Esophagus squamous epithelium (tissue), 5 donors: ENCODE measurements at regions not wholly inside any gene's neighbourhood (a gene's known extent, or its start where the extent isn't known, plus 50 kb on each side); places are given as distances from the start of the nearest gene placed in this dataset.

Source experiments
- DNase-seq: peaks from one replicate; lab custom pipeline; 2025; lab: John Stamatoyannopoulos, UW
- H3K27ac ChIP-seq, 4 donors: fragments of 200-600 bp; sonication (generic); one replicate each; pipeline ENCODE4 v1.5.1; 2016 to 2019; ENCODE audit warnings: mild to moderate bottlenecking in 1 of 4
- H3K27me3 ChIP-seq, 4 donors: fragments of 200-600 bp; sonication (generic); 1 replicate in 3 of 4; 2 replicates in 1 of 4; pipeline versions ENCODE4 v1.5.1 to v1.6.0; 2017 to 2021; ENCODE audit warnings: antibody characterized with exemption in 1 of 4
- H3K36me3 ChIP-seq, 3 donors: fragments of 200-600 bp; sonication (generic); one replicate each; pipeline ENCODE4 v1.5.1; 2016 to 2019
- H3K4me1 ChIP-seq, 3 donors: fragments of 200-600 bp; sonication (generic); one replicate each; pipeline ENCODE4 v1.5.1; 2017 to 2019
- H3K4me3 ChIP-seq, 4 donors: fragments of 200-600 bp; sonication (generic); 1 replicate in 3 of 4; 2 replicates in 1 of 4; pipeline ENCODE4 v1.5.1; 2016 to 2019; ENCODE audit warnings: mild to moderate bottlenecking in 2 of 4, moderate library complexity in 1 of 4
- H3K9me3 ChIP-seq, 3 donors: fragments of 200-600 bp; sonication (generic); one replicate each; pipeline ENCODE4 v1.5.1; 2016 to 2019
- CTCF ChIP-seq, 6 experiments: fragments of 450-650 bp in 4 of 6; fragments of 200-600 bp in 2 of 6; sonication (generic) in 2 of 6; IDR thresholded peaks; one replicate each; pipeline ENCODE4 v1.5.1; 2016 to 2019; ENCODE audit warnings: antibody characterized with exemption in 6 of 6, mild to moderate bottlenecking in 4 of 6, moderate library complexity in 4 of 6
- POLR2A ChIP-seq, 4 donors: fragments of 450-650 bp; IDR thresholded peaks; one replicate each; pipeline ENCODE4 v1.6.1; 2017; ENCODE audit warnings: antibody characterized with exemption in 4 of 4, mild to moderate bottlenecking in 4 of 4, moderate library complexity in 3 of 4
- WGBS, 2 donors: methylation state at CpG; one replicate each; pipeline ENCODE4 v1.1.5; 2018; 5-methylcytosine and 5-hydroxymethylcytosine counted together
- intact Hi-C: fragments of 100-400 bp; cut with DNase I; formaldehyde crosslinking; loops from one replicate; pipeline ENCODE4 v1.15.0; 2022
- donor health status: DM: yes; HTN: yes; CAD: no.

GRCh38 chr15:69914960-69915359 lies 182.8 kb downstream of the TLE3 start:
- Histone ChIP-seq H3K27ac (no peak overlapping the region), H3K4me1 (no peaks in the 10 kb centered on the region), H3K27me3 (peaks cover 0 to 48% (median 0%) of the 10 kb centered on the region in 4 donors), H3K4me3 (no peak overlapping the region), H3K36me3 (no peaks in the 10 kb centered on the region), H3K9me3 (no peaks in the 10 kb centered on the region)
- WGBS, 2 donors, result 50 to 53% methylated on average over 2 of the region's 2 CpGs
- DNase-seq, result no peak
- no peak for TF ChIP-seq POLR2A (IDR thresholded peaks at IDR 0.05)
- no peak for TF ChIP-seq CTCF (IDR thresholded peaks at IDR 0.05)
- intact Hi-C loops, result no loop called here

- intact Hi-C loops, result no loop called here
- no peak overlapping the region for H3K4me3 ChIP-seq
- no peaks in the 10 kb centered on the region for H3K9me3 ChIP-seq
- no peaks in the 10 kb centered on the region for H3K36me3 ChIP-seq
- peaks cover 0 to 38% (median 0%) of the 10 kb centered on the region in 4 donors for H3K27me3 ChIP-seq
- H3K27ac ChIP-seq, result no peak overlapping the region
- WGBS, 2 donors, result 70 to 77% methylated on average over 4 to 6 of the region's 6 CpGs
- DNase-seq, result no peak
- no peak for TF ChIP-seq POLR2A (IDR thresholded peaks at IDR 0.05)
- TF ChIP-seq CTCF (IDR thresholded peaks at IDR 0.05), result no peak
- no peaks in the 10 kb centered on the region for H3K4me1 ChIP-seq
Observed at GRCh38 chr15:69916169-69916785, 181.4 kb downstream of the TLE3 start.

GRCh38 chr15:69917056-69917455 lies 180.7 kb downstream of the TLE3 start:
- whole genome bisulfite sequencing, 2 donors, result 58 to 87% methylated on average over 2 of the region's 2 CpGs
- H3K4me1 ChIP-seq, result no peaks in the 10 kb centered on the region
- DNase-seq, result no peak
- no peaks in the 10 kb centered on the region for H3K36me3 ChIP-seq
- intact Hi-C loops, result no loop called here
- no peak for TF ChIP-seq CTCF (IDR thresholded peaks at IDR 0.05)
- no peak for TF ChIP-seq POLR2A (IDR thresholded peaks at IDR 0.05)
- H3K4me3 ChIP-seq, result no peak overlapping the region
- H3K9me3 ChIP-seq, result no peaks in the 10 kb centered on the region
- no peak overlapping the region for H3K27ac ChIP-seq
- H3K27me3 ChIP-seq, result peaks cover 0 to 44% (median 0%) of the 10 kb centered on the region in 4 donors

- Histone ChIP-seq H3K4me1 (no peaks in the 10 kb centered on the region), H3K27ac (no peak overlapping the region), H3K27me3 (peaks cover 0 to 33% (median 0%) of the 10 kb centered on the region in 4 donors), H3K4me3 (no peak overlapping the region), H3K9me3 (peaks cover 0 to 14% (median 9%) of the 10 kb centered on the region in 3 donors), H3K36me3 (no peaks in the 10 kb centered on the region)
- intact Hi-C loops, result no loop called here
- 10 to 54% methylated on average over 2 to 4 of the region's 5 CpGs for WGBS, 2 donors
- TF ChIP-seq POLR2A (IDR thresholded peaks at IDR 0.05), result no peak
- TF ChIP-seq CTCF (IDR thresholded peaks at IDR 0.05), result no peak
- no peak for DNase-seq
Observed at GRCh38 chr15:69919816-69920215, 177.9 kb downstream of the TLE3 start.

GRCh38 chr15:69920221-69920620 lies 177.5 kb downstream of the TLE3 start:
- DNase-seq, result no peak
- no peaks in the 10 kb centered on the region for H3K4me1 ChIP-seq
- H3K27me3 ChIP-seq, result peaks cover 0 to 30% (median 0%) of the 10 kb centered on the region in 4 donors
- intact Hi-C loops, result no loop called here
- H3K36me3 ChIP-seq, result no peaks in the 10 kb centered on the region
- H3K27ac ChIP-seq, result no peak overlapping the region
- peaks cover 0 to 18% (median 11%) of the 10 kb centered on the region in 3 donors for H3K9me3 ChIP-seq
- no peak overlapping the region for H3K4me3 ChIP-seq
- TF ChIP-seq POLR2A (IDR thresholded peaks at IDR 0.05) (no peak), CTCF (IDR thresholded peaks at IDR 0.05) (no peak)
- 37 to 58% methylated on average over 2 of the region's 2 CpGs for WGBS, 2 donors
